Sciatic nerve (tissue), 2 donors: ENCODE measurements at regions not wholly inside any gene's neighbourhood (a gene's known extent, or its start where the extent isn't known, plus 50 kb on each side); places are given as distances from the start of the nearest gene placed in this dataset.

Experiments
- ATAC-seq: fragments of 200-7000 bp; cut with Tn5 transposase; one replicate; pipeline ENCODE4 v1.9.1; 2020; ENCODE audit warnings: mild to moderate bottlenecking, moderate library complexity
- DNase-seq: peaks from one replicate; pipeline ENCODE4 v3.0.0-alpha.2; 2020; ENCODE audit warnings: low spot score
- intact Hi-C: fragments of 100-400 bp; cut with DNase I; formaldehyde crosslinking; loops from one replicate; pipeline ENCODE4 v1.14.2; 2022
- donor health status: DM: no; HTN: no; CAD: no.
- donor health status: DM: no; HTN: no; CAD: no.

DNA sequence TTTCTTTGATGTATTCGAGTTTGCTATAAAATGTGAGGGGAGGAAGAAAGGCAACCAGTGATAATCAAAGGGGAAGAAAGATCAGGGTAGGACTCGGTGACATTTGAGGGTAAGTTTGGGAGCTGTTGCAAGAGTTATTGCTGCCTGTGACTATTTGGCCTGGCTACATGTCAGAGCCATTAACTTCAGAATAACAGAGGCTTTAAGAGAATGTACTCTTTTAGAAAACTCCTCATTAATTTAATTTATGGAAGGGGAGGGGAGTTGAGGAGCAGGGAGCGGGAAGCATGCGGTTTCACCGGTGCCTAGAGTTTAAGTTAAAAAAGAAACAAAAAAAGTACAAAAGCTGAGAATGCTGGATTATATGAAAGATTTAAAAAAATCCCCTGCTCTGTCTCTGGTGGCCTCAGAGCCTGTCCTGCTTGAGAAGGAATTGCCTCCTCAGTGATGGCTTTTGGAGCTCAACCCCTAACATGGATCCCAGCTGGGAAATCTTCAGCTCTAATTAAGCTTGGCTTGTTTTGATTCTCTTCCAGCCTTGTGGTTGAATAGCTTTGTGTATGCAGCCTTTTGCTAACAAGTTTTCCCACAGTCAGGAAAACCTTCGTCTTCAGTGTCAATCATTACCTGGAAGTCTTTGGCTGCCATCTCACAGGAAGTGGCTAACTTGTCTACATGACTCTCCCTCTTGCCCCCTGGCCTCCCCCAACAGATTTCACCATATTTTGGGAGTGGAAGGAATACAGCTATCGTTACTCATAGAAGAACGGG lies 238.2 kb downstream of the SOX4 start:
- ATAC-seq, result peak; percentile 74
- intact Hi-C loops, result no loop called here
- no peak for DNase-seq

GRCh38 chr6:21836277-21836676 lies 242.7 kb downstream of the SOX4 start:
- intact Hi-C loops, result no loop called here
- no peak for DNase-seq
- ATAC-seq, result no peak

DNA sequence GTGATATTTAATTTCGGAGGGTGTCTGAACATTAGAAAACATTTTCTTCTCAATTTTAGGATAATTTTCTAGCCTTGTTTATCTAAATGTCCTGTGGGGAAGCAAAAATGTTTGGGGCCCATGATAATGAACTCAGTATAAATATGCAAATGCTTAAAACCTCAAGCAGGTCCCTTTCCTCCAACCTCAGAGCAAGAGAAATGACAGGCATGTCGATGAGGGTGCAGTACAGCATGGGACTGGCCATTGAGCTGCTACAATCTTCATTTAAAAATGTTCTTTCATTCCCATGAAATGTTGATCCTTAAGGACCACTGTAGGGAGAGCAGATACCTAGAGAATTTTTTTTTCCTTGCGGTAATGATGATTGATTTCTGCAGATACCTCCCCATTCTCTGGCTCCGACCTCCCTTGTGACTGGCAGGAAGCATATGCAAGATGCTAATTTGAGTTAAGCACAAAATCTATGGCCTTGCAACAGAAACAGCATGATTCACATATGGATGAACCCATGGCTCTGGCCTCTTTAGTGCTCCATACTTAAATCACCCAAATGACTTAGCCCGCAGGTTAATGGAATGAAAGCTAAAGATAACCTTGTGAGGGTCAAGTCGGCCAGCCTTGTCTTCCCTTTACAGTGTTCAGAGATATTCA lies 243.3 kb downstream of the SOX4 start:
- ATAC-seq (no peak), DNase-seq (no peak)
- intact Hi-C loops, result no loop called here

- DNase-seq (no peak), ATAC-seq (no peak)
- intact Hi-C loops, result no loop called here
Measured at GRCh38 chr6:21840428-21840827, 246.9 kb downstream of the SOX4 start.

GRCh38 chr6:21842875-21843645 lies 249.5 kb downstream of the SOX4 start:
- DNase-seq (no peak), ATAC-seq (no peak)
- intact Hi-C loops, result no loop called here

DNA sequence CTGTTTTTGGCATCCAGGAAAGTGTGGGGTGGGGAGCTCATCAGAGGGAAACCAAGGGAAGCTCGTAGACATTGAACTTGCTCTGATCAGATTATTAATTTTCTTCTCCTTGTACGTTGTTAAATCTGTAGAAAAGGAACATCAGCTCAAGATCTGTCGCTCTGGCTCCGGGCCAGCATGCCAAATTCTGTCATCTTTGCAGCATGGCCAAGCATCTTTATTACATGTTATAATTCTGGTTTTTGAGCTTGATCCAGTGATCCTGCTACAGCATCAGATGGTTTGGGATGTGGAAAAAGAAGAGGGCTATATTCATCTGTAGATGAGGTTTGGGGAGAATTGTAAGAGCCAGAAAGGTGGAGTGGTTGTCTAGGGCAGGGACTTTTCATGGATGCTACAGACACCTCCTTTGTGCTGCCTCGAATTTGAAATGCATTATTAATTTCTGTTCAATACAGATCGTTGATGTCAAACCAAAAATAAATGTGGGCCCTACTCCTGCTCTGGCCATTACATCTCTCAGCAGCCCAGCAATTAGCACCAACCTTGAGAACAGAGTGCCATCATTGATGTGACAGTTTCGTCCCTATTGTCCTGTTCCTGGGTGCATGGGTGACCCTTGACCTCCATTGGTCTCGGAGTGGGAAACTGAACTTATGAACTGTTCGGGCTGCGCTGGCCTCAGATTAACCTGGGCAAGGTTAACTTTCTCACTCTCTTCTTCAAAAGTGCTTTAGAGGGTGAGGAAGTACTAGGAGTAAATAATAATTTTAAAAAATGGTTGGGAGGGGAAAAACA lies 250.8 kb downstream of the SOX4 start:
- ATAC-seq, result no peak

DNA sequence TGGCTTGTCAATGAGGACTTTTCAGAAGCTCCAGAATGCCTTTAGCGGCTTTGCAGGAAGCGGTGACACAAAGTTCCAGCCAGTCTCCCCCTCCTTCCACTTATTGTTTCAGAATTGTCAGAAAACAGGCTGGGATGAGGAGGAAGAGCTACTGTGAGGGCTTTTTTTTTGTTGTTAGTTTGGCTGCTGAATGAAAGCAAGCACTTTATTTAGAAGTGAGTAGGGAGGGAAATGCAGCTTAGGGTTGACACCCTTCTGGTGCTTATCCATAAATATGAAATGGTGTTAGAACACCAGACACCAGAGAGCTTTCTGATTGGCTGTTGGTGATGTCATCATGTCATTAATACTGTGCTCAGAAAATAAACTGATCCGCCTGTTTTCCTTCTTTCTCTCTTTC lies 251.5 kb downstream of the SOX4 start:
- DNase-seq (no peak), ATAC-seq (no peak)
- intact Hi-C loops, result no loop called here

More for the DNA sequence above, 250.8 kb downstream of the SOX4 start:
- no peak for DNase-seq
- intact Hi-C loops, result no loop called here

GRCh38 chr6:21845439-21846140 lies 252.0 kb downstream of the SOX4 start:
- intact Hi-C loops, result no loop called here
- DNase-seq (no peak), ATAC-seq (no peak)

DNA sequence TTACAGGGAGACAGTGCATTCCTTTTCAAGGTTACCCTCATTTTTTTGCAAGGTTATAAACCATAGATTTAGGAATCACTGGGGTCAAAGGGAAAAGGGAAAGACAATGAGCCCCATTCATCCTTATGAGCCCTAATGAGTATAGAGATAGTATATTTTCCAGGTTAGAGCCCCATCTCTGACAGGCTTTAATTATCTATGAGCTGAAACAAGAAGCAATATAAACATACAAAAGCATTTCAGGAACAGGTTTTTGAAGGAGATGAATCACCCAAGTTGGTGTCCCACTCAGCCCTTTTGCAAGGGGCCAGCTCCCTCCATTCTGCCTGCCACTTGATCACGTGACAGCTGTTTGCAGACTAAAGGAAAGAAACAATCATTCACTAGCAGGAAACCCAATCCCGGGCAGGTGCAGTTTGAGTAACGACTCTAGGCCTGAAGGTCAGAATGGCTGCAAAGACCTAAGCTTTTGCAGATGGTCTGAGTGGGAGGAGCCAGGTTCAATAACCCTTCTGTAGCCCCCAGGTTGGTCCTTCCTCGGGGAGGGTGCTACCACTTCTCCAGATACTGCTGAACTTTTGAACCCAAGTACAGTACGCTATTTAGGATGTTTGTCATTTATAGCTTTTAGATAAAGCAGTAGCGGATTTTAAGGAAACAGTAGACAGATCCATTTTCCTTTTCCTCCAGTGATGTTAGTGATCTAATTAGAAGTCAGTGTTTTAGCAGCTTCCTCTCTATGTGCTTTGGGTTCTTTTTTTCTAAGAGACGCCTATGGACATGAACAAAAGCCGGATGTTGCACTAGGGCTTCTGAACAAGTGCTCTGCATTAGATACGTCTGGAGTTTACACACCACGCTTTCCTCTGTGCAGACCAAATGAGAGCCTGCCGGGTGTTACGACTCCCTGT lies 253.2 kb downstream of the SOX4 start:
- ATAC-seq, result no peak
- DNase-seq, result no peak
- intact Hi-C loops, result no loop called here

DNA sequence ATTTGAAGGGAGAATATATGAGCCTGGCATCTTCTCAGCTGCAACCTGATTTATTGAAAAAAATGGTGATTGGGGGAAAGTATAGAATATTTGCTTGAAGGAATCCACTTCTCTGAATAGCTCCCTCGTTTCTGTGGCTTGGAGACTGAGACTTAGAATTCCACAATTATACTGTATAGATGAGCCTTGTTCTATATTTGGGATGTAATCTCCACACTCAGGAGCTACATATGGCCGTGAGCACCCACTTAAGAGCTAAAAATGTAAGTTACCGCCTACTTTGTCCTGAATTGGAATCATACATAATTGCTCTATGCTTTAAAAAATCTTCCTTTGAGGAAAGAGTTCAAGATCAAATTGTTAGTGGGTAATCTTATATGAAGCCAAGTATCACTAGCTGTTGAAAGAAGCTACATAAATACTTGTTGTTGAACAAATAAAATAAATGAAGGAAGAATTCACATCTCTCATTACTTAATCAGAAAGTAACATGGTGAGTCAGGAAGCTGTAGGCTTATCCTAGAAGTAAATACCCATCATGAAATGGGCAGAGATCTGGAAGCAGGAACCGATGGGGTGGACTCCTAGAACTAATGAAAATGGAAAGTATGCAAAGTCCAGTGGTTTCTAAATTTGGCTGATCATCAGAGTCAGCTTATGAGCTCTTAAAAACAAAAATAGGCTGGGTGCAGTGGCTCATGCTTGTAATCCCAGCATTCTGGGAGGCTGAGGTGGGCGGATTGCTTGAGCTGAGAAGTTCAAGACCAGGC lies 254.3 kb downstream of the SOX4 start:
- no peak for ATAC-seq
- DNase-seq, result no peak
- intact Hi-C loops, result no loop called here

DNA sequence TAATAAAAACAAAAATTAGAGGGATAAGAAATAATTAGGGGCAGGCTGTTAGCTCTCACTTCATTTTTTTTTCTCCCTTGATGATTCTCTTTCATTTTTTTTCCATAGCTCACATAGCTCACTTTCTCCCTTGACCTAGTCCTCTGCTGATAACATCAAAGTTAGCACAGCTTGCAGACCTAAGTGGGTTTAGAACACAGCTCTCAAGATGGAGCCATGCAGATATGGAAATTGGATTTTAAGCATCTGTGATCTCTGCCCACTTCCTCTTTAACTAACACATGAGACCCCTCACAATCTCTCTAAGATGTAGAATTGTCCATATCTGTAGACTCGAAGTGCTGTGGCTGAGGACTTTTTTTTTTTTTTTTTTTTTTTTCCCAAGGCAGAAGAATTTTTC lies 257.1 kb downstream of the SOX4 start:
- intact Hi-C loops, result no loop called here
- no peak for ATAC-seq

GRCh38 chr6:21855811-21856455 lies 262.4 kb downstream of the SOX4 start:
- DNase-seq (no peak), ATAC-seq (no peak)
- intact Hi-C loops, result no loop called here

More for the DNA sequence above, 257.1 kb downstream of the SOX4 start:
- DNase-seq, result no peak

DNA sequence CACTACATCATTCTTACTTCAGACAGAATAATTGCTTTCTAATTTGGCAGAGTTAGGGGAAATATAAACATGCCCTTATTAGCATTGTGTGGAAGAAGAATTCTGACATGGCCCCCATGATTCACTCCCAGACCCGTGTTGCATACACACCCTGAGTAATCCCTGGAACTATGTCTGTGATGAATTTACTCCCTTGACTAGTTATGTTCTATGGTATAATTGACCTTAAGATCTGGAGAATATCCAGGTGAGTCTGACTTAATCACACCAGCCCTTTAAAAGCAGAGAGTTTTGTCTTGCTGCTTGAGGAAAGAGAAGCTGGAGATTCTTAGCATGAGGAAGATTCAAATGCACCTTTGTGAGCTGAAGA lies 262.9 kb downstream of the SOX4 start:
- ATAC-seq, result no peak
- DNase-seq, result no peak
- intact Hi-C loops, result no loop called here

DNA sequence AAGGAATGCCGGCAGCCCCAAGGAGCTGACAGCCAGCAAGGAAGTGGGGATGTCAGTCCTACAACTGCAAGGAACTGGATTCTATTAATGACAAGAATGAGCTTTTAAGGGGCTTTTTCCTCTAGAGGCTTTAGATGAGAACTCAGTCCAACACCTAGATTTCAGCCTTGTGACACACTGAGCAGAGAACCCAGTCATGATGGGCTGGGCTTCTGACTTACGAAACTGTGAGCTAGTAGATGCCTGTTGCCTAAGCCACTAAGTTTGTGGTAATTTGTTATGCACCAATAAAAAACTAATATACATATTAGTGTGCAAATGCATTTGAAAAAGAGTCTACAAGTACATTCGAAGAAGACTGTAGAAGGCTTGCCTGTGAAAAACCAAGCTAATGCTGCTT lies 263.3 kb downstream of the SOX4 start:
- ATAC-seq (no peak), DNase-seq (no peak)
- intact Hi-C loops, result no loop called here

GRCh38 chr6:21858076-21858475 lies 264.5 kb downstream of the SOX4 start:
- ATAC-seq (no peak), DNase-seq (no peak)
- intact Hi-C loops, result no loop called here

GRCh38 chr6:21859193-21859735 lies 265.7 kb downstream of the SOX4 start:
- intact Hi-C loops, result no loop called here
- DNase-seq (no peak), ATAC-seq (no peak)
